Vagina (tissue), 2 donors: ENCODE measurements at regions not wholly inside any gene's neighbourhood (a gene's known extent, or its start where the extent isn't known, plus 50 kb on each side); places are given as distances from the start of the nearest gene placed in this dataset.

Experiments
- DNase-seq, 2 donors: peaks; one replicate each; pipeline ENCODE4 v3.0.0-alpha.2; 2017; ENCODE audit errors: extremely low spot score in 2 of 2
- H3K27ac ChIP-seq: fragments of 200-600 bp; sonication (generic); one replicate; pipeline ENCODE4 v1.5.1; 2019
- H3K27me3 ChIP-seq: fragments of 200-600 bp; sonication (generic); one replicate; pipeline ENCODE4 v1.5.1; 2019
- H3K36me3 ChIP-seq, 2 donors: fragments of 200-600 bp; sonication (generic); one replicate each; pipeline ENCODE4 v1.5.1; 2017 to 2019
- H3K4me1 ChIP-seq: fragments of 200-600 bp; sonication (generic); one replicate; pipeline ENCODE4 v1.5.1; 2019
- H3K4me3 ChIP-seq, 2 donors: fragments of 200-600 bp; sonication (generic); 1 replicate in 1 of 2; 2 replicates in 1 of 2; pipeline ENCODE4 v1.5.1; 2016 to 2019
- H3K9me3 ChIP-seq: fragments of 200-600 bp; sonication (generic); one replicate; pipeline ENCODE4 v1.5.1; 2019
- CTCF ChIP-seq, 3 experiments: fragments of 450-650 bp in 2 of 3; fragments of 200-600 bp in 1 of 3; sonication (generic) in 1 of 3; IDR thresholded peaks; one replicate each; pipeline ENCODE4 v1.5.1; 2017 to 2019; ENCODE audit warnings: antibody characterized with exemption in 3 of 3, mild to moderate bottlenecking in 2 of 3, moderate library complexity in 2 of 3
- POLR2A ChIP-seq, 2 donors: fragments of 450-650 bp; IDR thresholded peaks; one replicate each; pipeline ENCODE4 v1.6.1; 2017; ENCODE audit warnings: antibody characterized with exemption in 2 of 2, mild to moderate bottlenecking in 2 of 2, moderate library complexity in 2 of 2
- POLR2AphosphoS5 ChIP-seq, 2 donors: sonication (generic); formaldehyde crosslinking; IDR thresholded peaks; one replicate each; pipeline ENCODE4 v1.9.0; 2017; ENCODE audit warnings: antibody characterized with exemption in 2 of 2, mild to moderate bottlenecking in 2 of 2, low read depth in 1 of 2; ENCODE audit not compliant: insufficient read depth in 1 of 2
- intact Hi-C: fragments of 100-400 bp; cut with DNase I; formaldehyde crosslinking; loops from one replicate; pipeline ENCODE4 v1.15.1; 2023

- no peaks in the 10 kb centered on the region for H3K9me3 ChIP-seq
- peaks cover 9% of the 10 kb centered on the region for H3K27me3 ChIP-seq
- H3K4me3 ChIP-seq: peak overlapping the region in 1 of 2 donors; percentile 24
- H3K4me1 ChIP-seq: peaks cover 9% of the 10 kb centered on the region
- no peak overlapping the region for H3K27ac ChIP-seq
- intact Hi-C loops: no loop called here
- peak in 1 of 2 donors; percentile 16 for DNase-seq
- H3K36me3 ChIP-seq: no peaks in the 10 kb centered on the region
- TF ChIP-seq POLR2AphosphoS5 (IDR thresholded peaks at IDR 0.05; ENCODE audit: insufficient read depth in 1 of 2, low read depth in 1 of 2) (no peak), CTCF (IDR thresholded peaks at IDR 0.05) (no peak), POLR2A (IDR thresholded peaks at IDR 0.05) (no peak)
Measured at GRCh38 chr16:48811478-48811877, 201.5 kb upstream of the N4BP1 start.

- Histone ChIP-seq H3K27ac (no peak overlapping the region), H3K27me3 (peaks cover 9% of the 10 kb centered on the region), H3K4me1 (peaks cover 9% of the 10 kb centered on the region), H3K9me3 (no peaks in the 10 kb centered on the region), H3K4me3 (peak overlapping the region; percentile 11 to 24), H3K36me3 (no peaks in the 10 kb centered on the region)
- intact Hi-C loops: no loop called here
- DNase-seq: no peak
- TF ChIP-seq POLR2A (IDR thresholded peaks at IDR 0.05) (no peak), POLR2AphosphoS5 (IDR thresholded peaks at IDR 0.05; ENCODE audit: insufficient read depth in 1 of 2, low read depth in 1 of 2) (no peak), CTCF (IDR thresholded peaks at IDR 0.05) (no peak)
Measured at GRCh38 chr16:48810803-48811453, 200.9 kb upstream of the N4BP1 start.

GRCh38 chr16:48810436-48810802 is 200.4 kb upstream of the N4BP1 start:
- Histone ChIP-seq H3K27me3 (peaks cover 9% of the 10 kb centered on the region), H3K9me3 (no peaks in the 10 kb centered on the region), H3K4me1 (peaks cover 9% of the 10 kb centered on the region), H3K4me3 (peak overlapping the region; percentile 11 to 24), H3K27ac (no peak overlapping the region), H3K36me3 (no peaks in the 10 kb centered on the region)
- intact Hi-C loops: no loop called here
- TF ChIP-seq POLR2A (IDR thresholded peaks at IDR 0.05) (no peak), POLR2AphosphoS5 (IDR thresholded peaks at IDR 0.05; ENCODE audit: insufficient read depth in 1 of 2, low read depth in 1 of 2) (no peak), CTCF (IDR thresholded peaks at IDR 0.05) (no peak)
- peak in 1 of 2 donors; percentile 37 for DNase-seq

GRCh38 chr16:48790151-48790550 is 180.2 kb upstream of the N4BP1 start:
- no peak overlapping the region for H3K27ac ChIP-seq
- DNase-seq: no peak
- TF ChIP-seq CTCF (IDR thresholded peaks at IDR 0.05): no peak
- TF ChIP-seq POLR2AphosphoS5 (IDR thresholded peaks at IDR 0.05; ENCODE audit: insufficient read depth in 1 of 2, low read depth in 1 of 2): no peak
- no peak for TF ChIP-seq POLR2A (IDR thresholded peaks at IDR 0.05)
- intact Hi-C loops: no loop called here
- H3K27me3 ChIP-seq: no peaks in the 10 kb centered on the region
- H3K4me3 ChIP-seq: no peak overlapping the region
- no peaks in the 10 kb centered on the region for H3K9me3 ChIP-seq
- no peaks in the 10 kb centered on the region for H3K36me3 ChIP-seq
- no peaks in the 10 kb centered on the region for H3K4me1 ChIP-seq

GRCh38 chr16:48788475-48788874 is 178.5 kb upstream of the N4BP1 start:
- Histone ChIP-seq H3K4me3 (no peak overlapping the region), H3K27ac (no peak overlapping the region), H3K4me1 (no peaks in the 10 kb centered on the region), H3K27me3 (no peaks in the 10 kb centered on the region), H3K36me3 (no peaks in the 10 kb centered on the region), H3K9me3 (no peaks in the 10 kb centered on the region)
- TF ChIP-seq POLR2AphosphoS5 (IDR thresholded peaks at IDR 0.05; ENCODE audit: insufficient read depth in 1 of 2, low read depth in 1 of 2): no peak
- TF ChIP-seq POLR2A (IDR thresholded peaks at IDR 0.05): no peak
- TF ChIP-seq CTCF (IDR thresholded peaks at IDR 0.05): no peak
- no peak for DNase-seq
- intact Hi-C loops: no loop called here
